ENCODE measurements at regions not wholly inside any gene's neighbourhood (a gene's known extent, or its start where the extent isn't known, plus 50 kb on each side); places are given as distances from the start of the nearest gene placed in this dataset.

- no peak for TF ChIP-seq CTCF (conservative IDR thresholded peaks at IDR 0.05 in 1 of 2, IDR thresholded peaks at IDR 0.05 in 1 of 2; ENCODE audit: low read depth in 1 of 2, low read length in 2 of 2)
- no peak for TF ChIP-seq EZH2 (IDR thresholded peaks at IDR 0.05; ENCODE audit: low read length, missing control alignments)
Observed at GRCh38 chr13:38141792-38142191, 207.9 kb upstream of the UFM1 start.

All from fibroblast of lung (primary cell).